ENCODE measurements at regions not wholly inside any gene's neighbourhood (a gene's known extent, or its start where the extent isn't known, plus 50 kb on each side); places are given as distances from the start of the nearest gene placed in this dataset.
"Not testable (repeated sequence)": the region's sequence is repeated elsewhere in the genome, so short reads cannot be mapped to it uniquely, and the experiment has no call there.

GRCh38 chr4:106542609-106543008, 174.0 kb upstream of the GIMD1 start:
- H3K4me3 ChIP-seq (ENCODE audit: low read depth, low read length); H3K4me1 ChIP-seq (ENCODE audit: control insufficient read depth, insufficient read depth, low read length); H3K27ac ChIP-seq (ENCODE audit: extremely low read depth, low read depth, low read length); H3K9me3 ChIP-seq (ENCODE audit: control insufficient read depth, insufficient read depth, low read depth, low read length); POLR2A ChIA-PET; H3K36me3 ChIP-seq (ENCODE audit: control insufficient read depth in 2 of 2, insufficient read depth in 1 of 2, low read length in 2 of 2); CTCF ChIA-PET: not testable (repeated sequence)
- peak; percentile 36; the same call in 1 of the 2 replicates for TF ChIP-seq ATF2 (tag by site-specific recombination; IDR thresholded peaks at IDR 0.05; ENCODE audit: low read depth)

GRCh38 chr4:106541253-106541652, 172.7 kb upstream of the GIMD1 start:
- no peak overlapping the region for H3K27ac ChIP-seq (ENCODE audit: extremely low read depth, low read depth, low read length)
- no peaks in the 10 kb centered on the region for H3K4me1 ChIP-seq (ENCODE audit: control insufficient read depth, insufficient read depth, low read length)
- TF ChIP-seq ZXDB (tag by site-specific recombination; IDR thresholded peaks at IDR 0.05), result no peak
- TF ChIP-seq ZNF341 (tag by site-specific recombination; IDR thresholded peaks at IDR 0.05; ENCODE audit: low read depth), result no peak
- no peak for TF ChIP-seq ZNF610 (tag by site-specific recombination; IDR thresholded peaks at IDR 0.05; ENCODE audit: borderline replicate concordance)
- no peak for TF ChIP-seq ZNF792 (tag by site-specific recombination; IDR thresholded peaks at IDR 0.05)
- TF ChIP-seq ELK4 (IDR thresholded peaks at IDR 0.05; ENCODE audit: borderline replicate concordance, low read depth, low read length), result no peak
- TF ChIP-seq ZNF169 (tag by site-specific recombination; IDR thresholded peaks at IDR 0.05), result no peak
- TF ChIP-seq ZNF23 (tag by site-specific recombination; IDR thresholded peaks at IDR 0.05; ENCODE audit: borderline replicate concordance), result no peak
- TF ChIP-seq ZNF514 (tag by site-specific recombination; IDR thresholded peaks at IDR 0.05), result no peak
- no peak for TF ChIP-seq TCF7L2 (IDR thresholded peaks at IDR 0.05; ENCODE audit: borderline replicate concordance, low read depth, low read length)
- no peak for TF ChIP-seq ZNF48 (tag by site-specific recombination; IDR thresholded peaks at IDR 0.05)
- TF ChIP-seq SALL2 (tag by site-specific recombination; IDR thresholded peaks at IDR 0.05; ENCODE audit: borderline replicate concordance), result no peak
- no peak for TF ChIP-seq ZNF221 (tag by site-specific recombination; IDR thresholded peaks at IDR 0.05; ENCODE audit: borderline replicate concordance)
- no peak for TF ChIP-seq PRDM2 (tag by site-specific recombination; IDR thresholded peaks at IDR 0.05; ENCODE audit: borderline replicate concordance)
- no peak for TF ChIP-seq ZNF223 (tag by site-specific recombination; IDR thresholded peaks at IDR 0.05)
- TF ChIP-seq ZNF398 (tag by site-specific recombination; IDR thresholded peaks at IDR 0.05), result no peak
- CTCF ChIA-PET, result no interaction called here
- POLR2A ChIA-PET, result no interaction called here
- no peak overlapping the region for H3K4me3 ChIP-seq (ENCODE audit: low read depth, low read length)
- H3K9me3 ChIP-seq (ENCODE audit: control insufficient read depth, insufficient read depth, low read depth, low read length), result no peaks in the 10 kb centered on the region
- no peaks in the 10 kb centered on the region for H3K36me3 ChIP-seq (ENCODE audit: control insufficient read depth in 2 of 2, insufficient read depth in 1 of 2, low read length in 2 of 2)
